NCI-H526 treated with DMSO at 0.1 percent for 48 hours (cell line): ENCODE measurements at regions not wholly inside any gene's neighbourhood (a gene's known extent, or its start where the extent isn't known, plus 50 kb on each side); places are given as distances from the start of the nearest gene placed in this dataset.
"Not testable (repeated sequence)": the region's sequence is repeated elsewhere in the genome, so short reads cannot be mapped to it uniquely, and the experiment has no call there.

Experiments used
- DNase-seq: peaks from one replicate; lab custom pipeline; 2025; lab: John Stamatoyannopoulos, UW

DNA sequence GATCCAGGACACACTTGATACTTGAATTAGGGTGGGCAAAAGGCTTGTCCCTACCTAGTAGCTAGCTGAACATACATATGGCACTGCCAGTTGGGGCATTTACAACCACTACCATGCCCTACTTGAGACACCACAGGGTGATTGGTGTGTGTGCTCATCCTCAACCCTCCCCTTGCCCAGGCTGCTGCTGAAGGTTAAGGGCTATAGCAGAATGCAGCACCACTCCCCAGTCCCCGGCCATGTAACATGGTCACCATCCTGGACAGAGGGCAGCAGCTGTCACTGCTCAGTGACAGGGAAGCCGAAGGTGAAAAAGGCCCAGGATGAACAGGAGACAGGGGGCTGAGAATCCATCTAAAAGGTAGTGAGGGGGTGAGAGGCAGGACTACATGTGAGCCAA is 273.9 kb upstream of the SGCD start:
- DNase-seq = no peak

DNA sequence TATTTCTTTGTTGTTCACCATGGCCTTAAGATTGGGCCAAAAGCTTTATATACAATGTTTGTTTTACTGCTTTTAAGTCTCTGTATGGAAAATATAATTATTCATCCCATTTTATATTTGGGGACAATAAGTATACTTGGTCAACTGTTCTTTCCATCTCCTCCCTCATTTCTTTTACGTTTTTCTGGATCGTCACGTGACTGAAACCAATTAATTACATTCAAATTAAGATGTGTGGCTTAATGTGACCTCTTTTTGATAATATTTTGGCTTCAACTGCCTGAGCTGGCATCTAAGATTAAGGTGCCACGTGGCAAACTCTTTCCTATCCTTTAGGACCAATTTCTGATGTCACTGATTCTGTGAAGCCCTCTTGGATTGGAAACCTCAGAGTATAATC is 250.1 kb upstream of the SGCD start:
- DNase-seq = no peak

DNA sequence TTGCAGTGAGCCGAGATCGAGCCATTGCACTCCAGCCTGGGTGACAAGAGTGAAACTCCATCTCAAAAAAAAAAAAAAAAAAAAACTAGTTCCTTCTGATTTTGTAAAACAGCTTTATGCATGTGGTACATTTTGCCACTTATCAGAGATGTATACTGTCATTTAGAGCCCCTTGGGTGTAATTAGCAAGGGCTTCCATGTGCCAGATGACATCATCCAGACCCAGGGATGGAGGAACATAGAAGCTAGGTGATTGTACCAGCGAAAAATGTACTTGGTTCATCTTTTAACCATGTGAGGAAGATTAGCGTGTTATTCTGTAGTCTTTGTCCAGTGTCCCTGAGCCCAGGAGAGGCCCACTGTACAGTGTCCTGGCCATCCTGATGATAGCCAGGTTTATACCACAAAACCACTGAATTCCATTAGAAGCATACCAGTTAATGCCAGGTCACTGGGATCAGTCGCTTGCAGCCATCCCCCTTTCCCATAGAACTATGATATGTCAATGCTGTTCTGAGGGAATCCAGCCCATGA is 239.3 kb upstream of the SGCD start:
- DNase-seq = no peak

DNA sequence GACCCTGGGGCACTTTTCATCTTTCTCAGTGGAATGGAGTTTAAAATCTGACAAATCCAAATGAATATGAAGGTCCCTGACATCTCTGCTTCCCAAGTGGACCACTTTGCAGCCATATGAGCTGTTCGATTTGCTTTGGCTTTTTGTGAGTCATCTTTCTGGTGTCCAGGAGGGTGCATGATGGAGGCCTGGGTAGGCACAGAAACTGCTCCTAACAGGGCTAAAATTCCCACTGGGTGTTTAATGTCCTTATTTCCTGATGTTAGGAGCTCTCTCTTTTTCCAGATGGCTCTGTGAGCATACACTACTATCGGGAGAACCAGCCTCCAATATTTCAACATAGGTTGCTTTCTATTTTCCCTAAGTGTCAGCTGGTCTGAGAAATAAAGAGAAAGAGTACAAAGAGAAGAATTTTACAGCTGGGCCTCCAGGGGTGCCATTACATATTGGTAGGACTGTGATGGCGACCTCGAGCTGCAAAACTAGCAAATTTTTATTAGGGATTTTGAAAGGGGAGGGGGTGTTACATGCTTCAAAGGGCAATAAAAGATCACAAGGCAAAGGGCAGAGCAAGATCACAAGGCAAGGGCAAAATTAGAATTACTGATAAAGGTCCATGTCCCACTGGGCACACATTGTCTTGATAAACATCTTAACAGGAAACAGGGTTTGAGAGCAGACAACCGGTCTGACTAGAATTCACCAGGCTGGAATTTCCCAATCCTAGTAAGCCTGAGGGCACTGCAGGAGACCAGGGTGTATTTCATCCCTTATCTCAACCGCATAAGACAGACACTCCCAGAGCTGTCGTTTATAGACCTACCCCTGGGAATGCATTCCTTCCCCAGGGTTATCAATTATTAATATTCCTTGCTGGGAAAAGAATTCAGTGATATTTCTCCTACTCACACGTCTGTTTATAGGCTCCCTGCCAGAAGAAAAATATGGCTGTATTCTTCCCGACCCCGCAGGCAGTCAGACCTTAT is 236.7 kb upstream of the SGCD start:
- not testable (repeated sequence) for DNase-seq

DNA sequence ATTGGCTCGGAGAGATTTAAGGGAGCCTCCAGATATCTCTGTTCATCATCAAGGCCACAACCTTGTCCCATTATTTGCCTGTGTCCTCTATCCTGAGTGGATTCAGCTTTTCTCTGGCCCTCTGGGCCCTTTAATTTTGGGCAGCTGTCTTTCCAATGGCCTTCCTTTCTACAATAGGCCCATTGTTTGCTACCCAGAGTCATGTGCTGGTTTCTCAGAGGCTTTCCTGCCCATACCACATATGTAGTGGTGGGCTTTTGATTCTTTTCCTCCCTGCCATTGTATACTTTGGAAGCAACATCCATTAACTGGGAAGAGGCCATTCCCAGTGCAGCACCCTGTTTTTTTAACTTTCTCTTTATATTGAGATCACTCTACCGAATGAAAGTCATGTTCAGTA is 233.9 kb upstream of the SGCD start:
- DNase-seq = no peak

DNA sequence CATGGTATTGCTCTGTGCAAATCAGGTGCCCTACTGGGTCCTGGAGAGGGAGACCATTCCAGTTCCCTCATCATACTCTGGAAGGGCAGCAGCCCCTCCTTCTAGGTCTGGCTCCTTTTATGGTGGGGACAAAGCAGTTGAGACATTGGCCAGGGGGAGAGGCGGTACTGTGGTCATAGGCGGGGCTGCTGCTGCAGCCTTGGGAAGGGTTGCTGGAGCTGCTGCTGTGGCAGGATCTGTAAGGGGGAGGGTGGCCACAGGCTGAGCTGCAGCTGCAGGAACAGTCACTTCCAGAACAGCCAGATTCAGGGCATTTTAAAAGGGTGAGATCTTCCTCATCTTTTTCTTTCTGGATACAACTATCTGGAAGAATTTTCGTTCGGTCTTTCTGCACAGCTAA is 233.0 kb upstream of the SGCD start:
- DNase-seq = no peak

DNA sequence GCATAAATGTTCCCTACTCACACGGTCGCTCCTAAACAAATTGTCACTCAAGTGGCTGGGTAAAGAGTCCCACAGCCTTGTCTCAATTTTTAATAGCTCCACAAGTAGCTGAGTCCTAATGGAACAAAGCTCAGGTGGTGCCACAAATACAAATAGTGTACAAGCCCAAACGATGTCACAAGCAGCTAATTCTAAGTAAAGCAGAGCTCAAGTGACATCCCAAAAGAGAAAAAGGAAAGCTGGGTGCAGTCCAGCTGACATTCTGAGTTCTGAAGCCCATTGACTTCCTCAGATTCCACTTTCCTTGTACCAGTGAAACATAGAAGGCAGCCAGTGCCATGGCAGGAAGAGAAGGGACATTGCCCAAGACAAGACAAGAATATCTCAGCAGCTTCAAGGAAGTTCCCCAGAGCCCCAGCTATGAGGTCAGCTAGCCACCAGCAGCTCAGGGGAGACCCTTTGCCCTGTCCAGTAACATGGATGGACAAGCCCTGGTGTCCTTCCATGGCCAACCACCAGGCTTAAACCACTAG is 231.2 kb upstream of the SGCD start:
- DNase-seq = no peak

DNA sequence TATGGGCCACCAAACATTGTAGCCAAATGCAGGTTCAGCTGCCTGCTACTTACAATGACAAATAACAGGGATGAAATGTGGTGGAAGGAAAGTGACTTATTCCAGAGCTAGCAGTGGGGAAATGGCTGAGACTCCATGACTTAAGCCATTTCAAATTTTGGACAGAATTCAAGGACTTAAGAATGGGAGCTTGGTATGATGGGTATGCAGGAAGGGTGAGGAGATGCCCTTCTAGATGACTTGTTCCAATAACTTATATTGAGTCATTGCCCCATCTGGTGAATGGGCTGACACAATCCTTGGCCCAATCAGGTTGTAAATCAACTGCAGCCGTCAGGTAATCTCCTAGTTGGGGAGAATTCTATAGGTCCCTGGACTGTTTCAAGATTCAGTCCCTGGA is 230.7 kb upstream of the SGCD start:
- DNase-seq = no peak

DNA sequence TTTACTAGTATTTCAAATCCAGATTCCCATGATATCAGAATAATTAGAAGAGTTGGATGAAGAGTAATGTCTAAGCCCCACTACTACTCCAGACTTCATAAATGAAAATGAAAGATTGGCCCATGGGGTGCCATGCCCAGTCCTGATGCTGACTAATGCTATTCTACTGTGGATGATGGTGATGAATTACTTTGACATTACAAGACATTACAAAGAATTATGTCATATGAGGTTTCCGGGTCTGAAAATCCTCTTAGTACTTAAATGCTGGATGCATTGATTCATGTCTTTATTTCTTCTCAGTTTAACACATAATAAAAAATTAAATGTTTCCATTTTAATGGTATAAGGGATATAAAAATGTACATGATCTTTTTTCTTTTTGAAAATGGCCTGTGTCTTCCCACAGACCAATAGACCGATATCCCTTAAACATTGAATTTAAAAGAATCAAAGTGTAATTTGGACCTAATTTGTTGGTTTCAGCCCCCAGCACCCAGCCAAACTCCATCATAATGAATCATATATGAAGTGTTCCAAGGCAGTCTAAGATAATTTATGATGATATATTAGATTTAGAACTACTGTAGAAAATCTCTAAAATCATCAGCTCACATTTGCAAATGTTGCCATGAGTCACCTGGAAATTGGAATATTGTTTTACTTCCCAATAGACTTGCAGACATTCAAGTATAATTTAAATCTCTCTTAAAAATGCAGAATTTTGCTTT is 223.6 kb upstream of the SGCD start:
- DNase-seq = no peak

DNA sequence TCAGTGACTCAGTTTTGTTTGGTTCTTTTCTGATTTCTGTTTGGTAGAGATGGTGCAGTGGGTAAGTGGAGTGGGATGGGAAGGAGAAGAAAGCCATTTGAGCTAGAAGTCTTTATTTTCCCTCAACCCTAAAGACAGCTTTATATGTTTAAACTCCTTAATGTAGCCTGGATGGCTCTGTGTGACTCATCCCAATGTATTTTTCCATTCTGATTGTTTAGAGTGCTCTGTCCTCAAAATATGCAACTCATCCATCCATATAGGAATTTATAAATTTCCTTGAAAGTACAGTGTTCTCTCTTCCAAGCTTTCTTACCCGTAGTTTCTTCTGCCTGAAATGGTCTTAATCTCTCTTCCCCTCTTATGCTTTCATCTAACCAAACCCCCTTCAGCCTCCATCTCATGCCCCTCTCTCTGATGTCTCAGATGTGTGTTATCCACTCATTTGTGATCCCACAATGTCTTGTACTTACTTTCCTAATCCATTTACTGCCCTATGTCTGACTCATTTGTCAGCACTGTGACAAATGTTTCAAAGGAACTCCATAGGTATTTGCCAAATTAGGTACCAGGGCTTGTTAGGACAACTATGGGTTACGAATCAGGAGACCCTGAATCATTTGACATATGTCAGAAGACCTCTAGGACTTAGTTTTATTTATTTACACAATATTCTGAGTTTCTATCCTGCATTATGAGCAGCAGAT is 217.5 kb upstream of the SGCD start:
- DNase-seq = no peak

DNA sequence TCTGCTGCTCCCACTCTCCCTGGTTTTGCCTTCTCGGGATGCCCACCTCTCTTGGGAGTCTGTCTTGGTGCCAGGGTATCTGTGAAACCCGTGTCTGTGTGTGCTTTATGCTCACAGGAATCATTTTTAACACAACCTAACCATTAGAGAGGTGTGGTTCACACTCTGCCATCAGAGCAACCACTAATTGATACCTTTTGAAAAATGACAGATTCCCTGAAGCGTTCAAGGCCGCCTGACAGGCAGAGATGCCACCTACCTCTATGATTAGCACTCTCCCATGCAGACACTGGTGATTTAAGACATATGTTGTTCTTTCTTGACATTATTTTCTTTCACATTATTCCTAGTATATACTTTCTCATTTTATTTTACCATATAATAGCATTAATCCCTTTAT is 207.3 kb upstream of the SGCD start:
- no peak for DNase-seq

DNA sequence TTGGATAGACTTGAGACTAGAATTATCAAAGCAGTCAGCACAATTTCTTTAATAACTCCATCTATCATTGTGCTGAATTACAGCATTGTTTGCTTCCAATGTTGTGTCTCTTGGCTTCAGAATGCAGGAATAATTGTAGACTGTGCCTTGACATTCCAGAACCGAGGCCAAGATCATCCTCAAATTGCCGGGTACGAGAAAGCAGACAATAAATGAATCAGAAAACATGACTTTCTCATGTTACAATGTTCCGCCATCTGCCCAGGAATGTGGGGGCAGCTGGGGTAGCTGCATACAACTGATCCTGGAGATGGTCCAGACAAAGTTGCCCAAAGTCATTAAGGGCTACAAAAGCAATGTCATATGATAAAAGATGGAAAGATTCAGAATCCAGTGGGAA is 206.2 kb upstream of the SGCD start:
- no peak for DNase-seq

DNA sequence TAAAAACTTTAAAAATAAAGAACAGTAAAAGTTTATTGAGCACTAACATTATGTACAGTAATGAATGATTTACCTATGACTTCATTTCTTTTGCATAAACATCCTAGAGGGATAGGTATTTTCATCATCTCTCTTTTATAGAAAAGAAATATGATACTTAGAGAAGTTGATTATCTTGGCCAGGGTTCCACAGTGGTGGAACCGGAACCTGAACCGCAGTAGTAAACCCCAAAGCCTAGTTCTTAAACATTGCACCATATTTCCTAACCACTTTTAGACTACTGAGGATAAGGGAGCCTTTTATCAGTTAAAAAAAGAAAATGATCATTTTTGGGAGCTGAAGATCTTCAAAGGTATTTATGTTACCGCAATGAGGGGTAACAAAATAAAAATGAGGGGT is 205.7 kb upstream of the SGCD start:
- DNase-seq = no peak

DNA sequence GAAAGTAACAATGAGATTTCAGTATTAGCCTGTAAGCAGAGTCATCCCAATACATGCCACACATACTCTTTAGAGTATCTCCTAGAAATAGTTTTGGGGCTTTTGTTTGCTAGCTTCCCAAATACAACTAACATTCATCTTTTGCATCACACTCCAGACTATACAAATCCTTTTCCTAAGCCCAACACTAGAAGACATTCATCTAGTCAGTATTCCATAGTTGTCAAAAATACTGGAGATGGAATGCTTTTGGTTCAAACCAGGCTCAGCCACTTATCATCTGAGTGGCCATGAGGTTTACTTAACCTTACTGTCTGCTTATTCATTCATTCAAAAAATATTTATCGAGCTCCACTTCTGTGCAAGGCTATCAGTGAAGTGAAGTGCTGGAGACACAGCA is 205.1 kb upstream of the SGCD start:
- no peak for DNase-seq

DNA sequence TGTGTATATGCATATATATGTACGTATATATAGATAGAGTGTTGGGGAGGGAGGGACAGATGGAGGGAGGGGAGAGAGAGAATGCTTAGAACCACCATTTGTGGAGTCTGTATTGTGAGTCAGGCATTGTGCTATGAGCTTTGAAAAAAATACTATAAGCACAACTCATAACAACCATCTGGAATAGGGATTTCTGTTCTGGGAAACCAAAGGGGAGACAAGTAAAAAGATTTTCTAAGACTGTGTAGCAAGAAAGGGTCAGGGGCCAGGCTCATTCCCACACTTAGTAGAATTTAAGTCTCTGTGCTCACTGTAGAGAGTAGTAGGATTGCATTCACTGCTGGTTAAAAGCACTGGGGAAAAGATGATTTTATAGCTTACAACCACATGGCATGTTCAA is 202.3 kb upstream of the SGCD start:
- DNase-seq = no peak

DNA sequence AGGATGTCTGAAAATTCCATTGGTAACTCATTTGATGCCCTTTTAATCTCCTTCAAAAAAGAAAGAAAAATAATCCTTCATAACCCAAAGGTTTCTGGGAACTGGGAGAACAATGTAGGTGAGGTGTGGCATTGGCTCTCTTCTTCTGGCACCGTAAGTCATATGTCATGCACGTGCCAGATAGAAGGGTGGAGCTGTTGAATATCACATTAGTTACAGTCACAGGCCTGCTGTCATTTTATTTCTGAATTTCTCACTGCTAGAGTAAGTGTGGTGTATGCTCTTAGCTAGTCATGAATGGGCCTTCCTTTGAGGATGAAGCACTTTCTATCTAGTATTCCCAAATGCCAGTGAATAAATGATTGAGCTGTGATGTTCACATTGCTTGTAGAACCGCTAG is 201.8 kb upstream of the SGCD start:
- no peak for DNase-seq

DNA sequence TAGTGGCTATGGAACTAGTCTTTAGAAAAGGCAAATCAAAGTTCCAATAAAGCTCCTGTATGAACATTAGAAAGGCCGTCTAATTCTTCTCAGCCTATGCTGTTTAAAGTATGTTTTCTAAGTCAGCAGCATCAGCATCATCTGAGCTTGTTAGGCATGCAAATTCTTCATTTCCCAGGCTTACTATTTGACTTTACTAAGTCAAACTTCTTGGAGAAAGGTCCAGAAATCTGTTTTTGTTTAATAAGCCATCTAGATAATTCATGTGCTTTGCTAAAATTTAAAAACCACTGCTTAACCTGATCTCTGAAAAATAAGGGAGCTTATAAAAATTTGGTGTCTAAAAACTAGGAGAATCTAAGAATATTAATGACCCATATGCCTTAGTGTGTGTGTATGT is 200.2 kb upstream of the SGCD start:
- no peak for DNase-seq

DNA sequence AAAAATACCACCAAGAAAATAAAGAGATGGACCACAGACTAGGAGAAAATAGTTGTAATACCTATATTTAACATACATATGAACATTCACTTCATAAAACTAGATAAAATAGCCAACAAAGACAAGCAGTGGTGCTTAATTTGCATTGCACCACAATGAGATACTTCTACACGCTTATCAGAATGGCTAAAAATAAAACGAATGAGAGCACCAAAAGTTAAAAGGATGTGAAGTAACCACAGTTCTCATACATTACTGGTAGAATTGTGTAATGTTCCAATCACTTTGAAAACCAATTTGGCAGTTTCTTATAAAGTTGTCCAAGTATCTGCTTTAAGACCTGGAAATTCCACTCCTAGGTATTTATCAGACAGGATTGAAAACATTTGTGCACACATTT is 198.9 kb upstream of the SGCD start:
- DNase-seq = no peak

DNA sequence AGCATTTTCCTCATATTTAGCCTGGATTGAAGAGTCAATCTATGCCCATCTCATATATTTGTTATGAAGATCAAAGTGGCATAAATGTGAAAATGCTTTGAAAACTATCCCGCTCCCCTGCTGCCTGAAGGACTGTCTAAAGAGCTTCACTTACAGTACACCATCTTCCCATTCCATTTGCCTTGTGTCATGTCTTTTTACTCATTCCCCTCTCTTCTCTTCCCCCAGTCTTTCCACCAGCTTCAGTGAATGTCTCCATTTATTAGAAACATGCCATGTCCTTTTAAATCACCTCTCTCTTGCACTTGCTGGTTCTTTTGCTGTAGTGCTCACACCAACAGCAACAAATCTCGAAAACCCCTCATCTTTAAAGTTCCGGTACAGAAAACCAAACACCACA is 192.7 kb upstream of the SGCD start:
- no peak for DNase-seq

DNA sequence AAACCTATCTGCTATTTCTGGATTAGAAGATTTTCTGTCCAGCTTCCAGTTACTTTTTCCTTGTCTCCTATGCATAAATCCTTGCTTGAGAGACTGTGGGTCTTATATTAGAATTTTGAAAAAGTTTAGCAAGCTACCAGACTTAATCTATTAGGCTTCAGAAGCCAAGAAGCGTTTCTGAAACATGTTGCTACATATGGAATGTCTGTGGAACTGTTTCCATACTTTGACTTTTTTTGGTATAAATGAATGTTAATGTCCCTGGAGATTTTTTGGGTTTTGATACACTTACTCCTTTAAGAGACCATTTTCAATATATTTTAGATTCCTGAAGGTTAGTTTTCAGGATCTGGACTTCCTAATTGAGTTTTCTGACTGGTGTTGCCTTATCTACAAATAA is 191.4 kb upstream of the SGCD start:
- no peak for DNase-seq

DNA sequence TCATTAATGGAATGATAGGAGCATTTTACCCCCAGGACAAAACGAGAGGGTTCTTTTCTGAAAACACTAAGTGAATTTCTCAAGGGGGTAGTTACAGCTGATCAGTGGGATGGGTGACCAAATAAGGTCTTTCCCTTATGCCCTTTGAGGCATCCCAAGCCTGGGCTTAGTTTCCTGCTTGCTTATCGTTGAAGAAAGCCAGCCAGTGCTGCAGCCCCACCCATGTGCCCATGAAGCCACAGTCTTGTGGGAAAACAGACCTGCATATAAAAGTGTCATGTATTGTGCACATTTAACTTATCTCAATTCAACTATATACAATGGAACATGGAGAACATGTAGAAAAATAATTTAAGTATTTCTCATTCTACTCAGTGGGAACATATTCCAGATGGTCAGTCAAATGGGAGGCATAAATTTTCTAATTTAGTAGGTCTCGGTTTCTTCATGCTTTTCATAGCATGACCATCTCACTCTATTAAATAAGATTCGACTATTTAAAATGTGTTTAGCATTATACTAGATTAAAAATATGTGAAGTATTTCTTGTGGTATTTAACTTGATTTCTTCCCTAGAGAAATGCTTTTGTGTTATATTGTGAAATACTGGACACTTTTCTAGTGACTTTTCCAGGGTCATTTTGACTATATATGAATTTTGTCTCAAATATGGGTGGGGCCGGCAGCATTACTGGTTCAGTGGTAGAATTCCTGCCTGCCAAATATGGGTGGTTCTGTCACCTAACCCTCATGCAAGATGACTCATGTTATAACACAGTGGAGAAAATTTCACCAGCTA is 189.7 kb upstream of the SGCD start:
- no peak for DNase-seq
